OCI-LY3 (cell line): ENCODE measurements at regions not wholly inside any gene's neighbourhood (a gene's known extent, or its start where the extent isn't known, plus 50 kb on each side); places are given as distances from the start of the nearest gene placed in this dataset.

ENCODE experiments used
- H2AFZ ChIP-seq: fragments of 200-600, 300-600 bp; shearing (Covaris generic); 2 replicates; pipeline ENCODE4 v1.6.0; 2014; ENCODE audit warnings: antibody characterized with exemption, low read depth, low read length
- H3K27ac ChIP-seq: fragments of 200-600, 300-600 bp; sonication (generic); 2 replicates; pipeline ENCODE4 v1.5.1; 2014; ENCODE audit warnings: mild to moderate bottlenecking, low read length, moderate library complexity, mixed read lengths
- H3K27me3 ChIP-seq: fragments of 200-600, 300-600 bp; sonication (generic); 2 replicates; pipeline ENCODE4 v1.6.1; 2014; ENCODE audit warnings: low read depth, low read length, mixed read lengths
- H3K36me3 ChIP-seq: fragments of 200-600, 300-600 bp; sonication (generic); replicated peaks from 2 replicates; pipeline ENCODE3; 2014; ENCODE audit warnings: low read depth, low read length, mixed read lengths
- H3K4me1 ChIP-seq: fragments of 300-600, 200-600 bp; sonication (generic); 2 replicates; pipeline ENCODE4 v1.6.1; 2014; ENCODE audit warnings: low read length, mixed read lengths
- H3K4me2 ChIP-seq: fragments of 200-600, 300-600 bp; sonication (generic); 2 replicates; pipeline ENCODE4 v1.6.1; 2014; ENCODE audit warnings: low read length, mixed read lengths
- H3K4me3 ChIP-seq: fragments of 300-600, 200-600 bp; sonication (generic); 2 replicates; pipeline ENCODE4 v1.5.1; 2014; ENCODE audit warnings: antibody characterized with exemption, mild to moderate bottlenecking, low read length, moderate library complexity
- H3K79me2 ChIP-seq: fragments of 300-600, 200-600 bp; shearing (Covaris generic); 2 replicates; pipeline ENCODE4 v1.6.1; 2014; ENCODE audit warnings: mild to moderate bottlenecking, low read length, mixed read lengths
- H3K9ac ChIP-seq: fragments of 300-600, 200-600 bp; shearing (Covaris generic); 2 replicates; pipeline ENCODE4 v1.6.0; 2014; ENCODE audit warnings: mild to moderate bottlenecking, low read length, moderate library complexity
- H3K9me3 ChIP-seq: fragments of 200-600, 300-600 bp; shearing (Covaris generic); 2 replicates; pipeline ENCODE4 v1.6.1; 2014; ENCODE audit warnings: low read length, mixed read lengths; ENCODE audit not compliant: insufficient read depth
- H4K20me1 ChIP-seq: fragments of 200-600, 300-600 bp; sonication (generic); 2 replicates; pipeline ENCODE4 v1.6.1; 2016; ENCODE audit warnings: low read length, mixed read lengths; ENCODE audit not compliant: insufficient read depth
- CTCF ChIP-seq: fragments of 200-600, 300-600 bp; sonication (generic); IDR thresholded peaks from 2 replicates; pipeline ENCODE4 v1.5.1; 2014; ENCODE audit warnings: antibody characterized with exemption, low read length, low read depth
- EZH2phosphoT487 ChIP-seq: fragments of 200-600 bp; shearing (Covaris generic); IDR thresholded peaks from 2 replicates; pipeline ENCODE4 v1.6.1; 2018; ENCODE audit warnings: antibody characterized with exemption, mixed run types, low read depth

GRCh38 chr1:13927736-13928135 is 227.7 kb downstream of the PRDM2 start:
- no peaks in the 10 kb centered on the region for H3K9me3 ChIP-seq
- no peak overlapping the region for H2AFZ ChIP-seq
- no peaks in the 10 kb centered on the region for H3K4me1 ChIP-seq
- H3K4me2 ChIP-seq, result no peak overlapping the region
- peaks cover 4% of the 10 kb centered on the region; the same call in 1 of the 2 replicates for H3K27me3 ChIP-seq
- H4K20me1 ChIP-seq, result no peaks in the 10 kb centered on the region
- no peak overlapping the region for H3K27ac ChIP-seq
- no peaks in the 10 kb centered on the region for H3K79me2 ChIP-seq
- H3K4me3 ChIP-seq, result no peak overlapping the region
- TF ChIP-seq CTCF (no peak), EZH2phosphoT487 (no peak)
- H3K9ac ChIP-seq, result no peak overlapping the region
- no peaks in the 10 kb centered on the region for H3K36me3 ChIP-seq

GRCh38 chr1:13929313-13929712 is 229.3 kb downstream of the PRDM2 start:
- Histone ChIP-seq H3K9ac (no peak overlapping the region), H2AFZ (no peak overlapping the region), H3K9me3 (no peaks in the 10 kb centered on the region), H3K36me3 (no peaks in the 10 kb centered on the region), H3K79me2 (no peaks in the 10 kb centered on the region), H3K27ac (no peak overlapping the region), H3K4me3 (no peak overlapping the region), H3K27me3 (peaks cover 4% of the 10 kb centered on the region; the same call in 1 of the 2 replicates), H3K4me1 (no peaks in the 10 kb centered on the region), H3K4me2 (no peak overlapping the region), H4K20me1 (no peaks in the 10 kb centered on the region)
- TF ChIP-seq EZH2phosphoT487 (no peak), CTCF (no peak)

- Histone ChIP-seq H3K27me3 (peaks cover 4% of the 10 kb centered on the region; the same call in 1 of the 2 replicates), H3K4me1 (no peaks in the 10 kb centered on the region), H3K79me2 (no peaks in the 10 kb centered on the region), H3K9ac (no peak overlapping the region), H2AFZ (no peak overlapping the region), H4K20me1 (no peaks in the 10 kb centered on the region), H3K9me3 (no peaks in the 10 kb centered on the region), H3K27ac (no peak overlapping the region), H3K4me2 (no peak overlapping the region), H3K36me3 (no peaks in the 10 kb centered on the region), H3K4me3 (no peak overlapping the region)
- no peak for TF ChIP-seq EZH2phosphoT487
- TF ChIP-seq CTCF, result peak; percentile 61
Measured at GRCh38 chr1:13930151-13930550, 230.2 kb downstream of the PRDM2 start.

GRCh38 chr1:13931226-13931625 is 231.2 kb downstream of the PRDM2 start:
- Histone ChIP-seq H4K20me1 (no peaks in the 10 kb centered on the region), H2AFZ (no peak overlapping the region), H3K36me3 (no peaks in the 10 kb centered on the region), H3K27ac (no peak overlapping the region), H3K4me1 (no peaks in the 10 kb centered on the region), H3K4me2 (no peak overlapping the region), H3K4me3 (no peak overlapping the region), H3K79me2 (no peaks in the 10 kb centered on the region), H3K9me3 (no peaks in the 10 kb centered on the region), H3K9ac (no peak overlapping the region), H3K27me3 (peaks cover 4% of the 10 kb centered on the region; the same call in 1 of the 2 replicates)
- TF ChIP-seq CTCF (no peak), EZH2phosphoT487 (no peak)
